GM23338 (cell line): ENCODE measurements at regions not wholly inside any gene's neighbourhood (a gene's known extent, or its start where the extent isn't known, plus 50 kb on each side); places are given as distances from the start of the nearest gene placed in this dataset.

ENCODE experiments used
- ATAC-seq: fragments of 200-7000 bp; cut with Tn5 transposase; 3 replicates; pipeline ENCODE4 v1.9.1; 2020
- DNase-seq: peaks from one replicate; pipeline ENCODE4 v3.0.0-alpha.2; 2015; ENCODE audit warnings: low spot score
- H2AFZ ChIP-seq: fragments of 200-600 bp; sonication (generic); 2 replicates; pipeline ENCODE4 v1.8.0; 2016; ENCODE audit warnings: antibody characterized with exemption, mild to moderate bottlenecking, moderate library complexity
- H3F3A ChIP-seq: fragments of 200-600 bp; sonication (generic); replicated peaks from 2 replicates; pipeline ENCODE4 v1.8.0; 2017; ENCODE audit warnings: antibody characterized with exemption, mixed run types, low read depth
- H3K27ac ChIP-seq: fragments of 200-600 bp; sonication (generic); 2 replicates; pipeline ENCODE4 v1.6.1; 2016; ENCODE audit warnings: low read depth
- H3K27me3 ChIP-seq: fragments of 200-600 bp; sonication (generic); 2 replicates; pipeline ENCODE4 v1.8.0; 2016; ENCODE audit warnings: mild to moderate bottlenecking, mixed run types, moderate library complexity; ENCODE audit not compliant: insufficient read depth
- H3K36me3 ChIP-seq: fragments of 200-600 bp; sonication (generic); 2 replicates; pipeline ENCODE4 v1.8.0; 2016; ENCODE audit warnings: mild to moderate bottlenecking; ENCODE audit not compliant: insufficient read depth
- H3K4me1 ChIP-seq: fragments of 200-600 bp; sonication (generic); 2 replicates; pipeline ENCODE4 v1.8.0; 2016; ENCODE audit warnings: mild to moderate bottlenecking, moderate library complexity; ENCODE audit not compliant: insufficient read depth
- H3K4me2 ChIP-seq: fragments of 200-600 bp; sonication (generic); 2 replicates; pipeline ENCODE4 v1.7.1; 2017; ENCODE audit warnings: mixed run types
- H3K4me3 ChIP-seq: fragments of 200-600 bp; sonication (generic); 2 replicates; pipeline ENCODE4 v1.6.1; 2016; ENCODE audit warnings: mixed run types
- H3K79me2 ChIP-seq: fragments of 200-600 bp; sonication (generic); replicated peaks from 2 replicates; pipeline ENCODE4 v1.8.0; 2017; ENCODE audit warnings: mild to moderate bottlenecking; ENCODE audit not compliant: insufficient read depth
- H3K9me2 ChIP-seq: fragments of 200-600 bp; sonication (generic); 2 replicates; pipeline ENCODE4 v1.8.0; 2017; ENCODE audit not compliant: insufficient read depth
- H4K20me1 ChIP-seq: fragments of 200-600 bp; sonication (generic); replicated peaks from 2 replicates; pipeline ENCODE4 v1.8.0; 2017; ENCODE audit warnings: mild to moderate bottlenecking; ENCODE audit not compliant: insufficient read depth
- H3K27ac Mint-ChIP-seq: 2 replicates; pipeline ENCODE4 v1.8.0; 2020; ENCODE audit warnings: inconsistent platforms, mild to moderate bottlenecking, moderate library complexity, mixed read lengths
- H3K27me3 Mint-ChIP-seq: 3 replicates; pipeline ENCODE4 v1.8.0; 2022; ENCODE audit warnings: low read depth, mild to moderate bottlenecking, moderate library complexity, mixed read lengths, inconsistent platforms; ENCODE audit not compliant: insufficient read depth, poor library complexity
- H3K36me3 Mint-ChIP-seq: 3 replicates; pipeline ENCODE4 v1.8.0; 2021; ENCODE audit warnings: low read depth, mild to moderate bottlenecking, inconsistent platforms, moderate library complexity, mixed read lengths
- H3K4me1 Mint-ChIP-seq: 3 replicates; pipeline ENCODE4 v1.8.0; 2020; ENCODE audit warnings: mild to moderate bottlenecking, inconsistent platforms, mixed read lengths
- H3K4me3 Mint-ChIP-seq: 3 replicates; pipeline ENCODE4 v1.8.0; 2021; ENCODE audit warnings: moderate library complexity, mild to moderate bottlenecking, inconsistent platforms, mixed read lengths
- H3K9me3 Mint-ChIP-seq: 3 replicates; pipeline ENCODE4 v1.8.0; 2020; ENCODE audit warnings: moderate library complexity, mild to moderate bottlenecking, inconsistent platforms, mixed read lengths
- CREB1 ChIP-seq: fragments of 250-450 bp; sonication (Bioruptor Pico); IDR thresholded peaks from 2 replicates; pipeline ENCODE4 v1.5.0; 2020; ENCODE audit warnings: low read depth, mild to moderate bottlenecking, moderate library complexity
- EZH2 ChIP-seq: fragments of 200-600 bp; sonication (generic); IDR thresholded peaks from one replicate; pipeline ENCODE4 v1.8.0; 2017; ENCODE audit warnings: antibody characterized with exemption, mild to moderate bottlenecking, low read depth; ENCODE audit not compliant: unreplicated experiment
- EZH2phosphoT487 ChIP-seq: fragments of 200-600 bp; sonication (generic); IDR thresholded peaks from one replicate; pipeline ENCODE4 v1.8.1; 2018; ENCODE audit warnings: antibody characterized with exemption; ENCODE audit not compliant: unreplicated experiment
- JUNB ChIP-seq: IDR thresholded peaks from one replicate; pipeline ENCODE4 v1.6.1; 2016; ENCODE audit warnings: antibody characterized with exemption; ENCODE audit not compliant: unreplicated experiment
- STAT1 ChIP-seq: IDR thresholded peaks from one replicate; pipeline ENCODE4 v1.6.1; 2016; ENCODE audit warnings: antibody characterized with exemption; ENCODE audit not compliant: unreplicated experiment
- TF ChIP-seq, protein P1 (sequence below): IDR thresholded peaks from one replicate; pipeline ENCODE4 v1.6.1; 2018; ENCODE audit warnings: antibody characterized with exemption; ENCODE audit not compliant: unreplicated experiment

DNA sequence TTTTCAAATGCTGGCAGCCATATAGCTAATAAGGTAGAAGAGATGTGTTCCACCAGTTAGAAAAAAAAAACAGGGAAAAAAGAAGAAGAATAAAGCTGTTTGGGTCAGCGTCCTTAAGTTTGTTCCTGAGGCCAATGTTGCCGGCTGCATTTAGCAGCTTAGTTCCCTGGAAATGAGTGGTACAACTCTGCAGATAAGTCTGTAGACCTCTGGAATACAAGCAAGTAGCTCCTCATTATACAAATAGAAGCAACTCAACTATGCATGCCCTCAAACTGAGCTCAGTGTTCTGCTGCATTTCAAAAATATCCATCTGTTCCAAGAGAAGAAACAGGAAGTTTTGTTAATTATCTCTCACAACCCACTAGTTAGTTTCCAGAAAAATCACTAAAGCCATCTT, 181.2 kb upstream of the PKN2 start:
- Histone ChIP-seq H3K4me1 (no peaks in the 10 kb centered on the region), H3K27me3 (no peaks in the 10 kb centered on the region), H3K9me2 (0 out of 2 replicates have a peak, but pooled peaks cover 5% of the 10 kb centered on the region), H3K4me2 (no peak overlapping the region), H3K36me3 (no peaks in the 10 kb centered on the region), H3K79me2 (no peaks in the 10 kb centered on the region), H3F3A (no peaks in the 10 kb centered on the region), H4K20me1 (no peaks in the 10 kb centered on the region), H3K27ac (no peak overlapping the region), H3K4me3 (no peak overlapping the region), H2AFZ (peak overlapping the region; percentile 24; the same call in 1 of the 2 replicates)
- ATAC-seq (no peak), DNase-seq (no peak)
- H3K4me3 Mint-ChIP-seq, result no peak overlapping the region
- H3K4me1 Mint-ChIP-seq, result no peaks in the 10 kb centered on the region
- peaks cover 4% of the 10 kb centered on the region; the same call in 2 of the 3 replicates for H3K9me3 Mint-ChIP-seq
- H3K36me3 Mint-ChIP-seq, result no peaks in the 10 kb centered on the region
- TF ChIP-seq EZH2phosphoT487, result no peak
- H3K27ac Mint-ChIP-seq, result no peak overlapping the region
- no peaks in the 10 kb centered on the region for H3K27me3 Mint-ChIP-seq

DNA sequence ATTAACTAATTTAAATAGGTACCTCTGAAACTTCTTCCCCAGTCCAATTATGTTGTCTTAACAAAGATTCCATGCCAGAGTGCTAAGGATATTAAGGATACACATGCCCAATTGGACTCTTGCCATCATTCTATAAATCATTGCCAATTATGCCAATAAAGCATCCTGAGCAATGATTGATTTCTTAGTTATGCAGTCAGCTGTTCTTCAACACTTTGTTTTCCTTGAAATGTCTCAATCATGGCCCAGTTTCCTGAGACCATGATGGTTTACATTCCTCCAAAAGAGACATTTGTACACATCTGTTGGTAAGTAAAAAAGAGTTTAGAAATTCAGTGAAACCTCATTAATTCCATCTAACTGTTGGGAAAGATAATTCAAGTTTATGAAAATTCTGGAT, 180.4 kb upstream of the PKN2 start:
- H4K20me1 ChIP-seq, result no peaks in the 10 kb centered on the region
- H3K4me2 ChIP-seq, result no peak overlapping the region
- no peaks in the 10 kb centered on the region for H3K27me3 Mint-ChIP-seq
- peaks cover 4% of the 10 kb centered on the region; the same call in 2 of the 3 replicates for H3K9me3 Mint-ChIP-seq
- ATAC-seq (no peak), DNase-seq (no peak)
- H3K27ac Mint-ChIP-seq, result no peak overlapping the region
- H3K4me1 ChIP-seq, result no peaks in the 10 kb centered on the region
- no peak overlapping the region for H3K4me3 ChIP-seq
- no peak for TF ChIP-seq EZH2phosphoT487
- TF ChIP-seq, protein P1, sequence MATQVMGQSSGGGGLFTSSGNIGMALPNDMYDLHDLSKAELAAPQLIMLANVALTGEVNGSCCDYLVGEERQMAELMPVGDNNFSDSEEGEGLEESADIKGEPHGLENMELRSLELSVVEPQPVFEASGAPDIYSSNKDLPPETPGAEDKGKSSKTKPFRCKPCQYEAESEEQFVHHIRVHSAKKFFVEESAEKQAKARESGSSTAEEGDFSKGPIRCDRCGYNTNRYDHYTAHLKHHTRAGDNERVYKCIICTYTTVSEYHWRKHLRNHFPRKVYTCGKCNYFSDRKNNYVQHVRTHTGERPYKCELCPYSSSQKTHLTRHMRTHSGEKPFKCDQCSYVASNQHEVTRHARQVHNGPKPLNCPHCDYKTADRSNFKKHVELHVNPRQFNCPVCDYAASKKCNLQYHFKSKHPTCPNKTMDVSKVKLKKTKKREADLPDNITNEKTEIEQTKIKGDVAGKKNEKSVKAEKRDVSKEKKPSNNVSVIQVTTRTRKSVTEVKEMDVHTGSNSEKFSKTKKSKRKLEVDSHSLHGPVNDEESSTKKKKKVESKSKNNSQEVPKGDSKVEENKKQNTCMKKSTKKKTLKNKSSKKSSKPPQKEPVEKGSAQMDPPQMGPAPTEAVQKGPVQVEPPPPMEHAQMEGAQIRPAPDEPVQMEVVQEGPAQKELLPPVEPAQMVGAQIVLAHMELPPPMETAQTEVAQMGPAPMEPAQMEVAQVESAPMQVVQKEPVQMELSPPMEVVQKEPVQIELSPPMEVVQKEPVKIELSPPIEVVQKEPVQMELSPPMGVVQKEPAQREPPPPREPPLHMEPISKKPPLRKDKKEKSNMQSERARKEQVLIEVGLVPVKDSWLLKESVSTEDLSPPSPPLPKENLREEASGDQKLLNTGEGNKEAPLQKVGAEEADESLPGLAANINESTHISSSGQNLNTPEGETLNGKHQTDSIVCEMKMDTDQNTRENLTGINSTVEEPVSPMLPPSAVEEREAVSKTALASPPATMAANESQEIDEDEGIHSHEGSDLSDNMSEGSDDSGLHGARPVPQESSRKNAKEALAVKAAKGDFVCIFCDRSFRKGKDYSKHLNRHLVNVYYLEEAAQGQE, result no peak
- TF ChIP-seq JUNB, result no peak
- H3K36me3 ChIP-seq, result no peaks in the 10 kb centered on the region
- no peaks in the 10 kb centered on the region for H3K79me2 ChIP-seq
- H3K4me1 Mint-ChIP-seq, result no peaks in the 10 kb centered on the region
- H3K9me2 ChIP-seq, result 0 out of 2 replicates have a peak, but pooled peaks cover 5% of the 10 kb centered on the region
- H3K27me3 ChIP-seq, result no peaks in the 10 kb centered on the region
- H3F3A ChIP-seq, result no peaks in the 10 kb centered on the region
- H3K27ac ChIP-seq, result no peak overlapping the region
- no peaks in the 10 kb centered on the region for H3K36me3 Mint-ChIP-seq
- no peak overlapping the region for H3K4me3 Mint-ChIP-seq
- H2AFZ ChIP-seq, result no peak overlapping the region

DNA sequence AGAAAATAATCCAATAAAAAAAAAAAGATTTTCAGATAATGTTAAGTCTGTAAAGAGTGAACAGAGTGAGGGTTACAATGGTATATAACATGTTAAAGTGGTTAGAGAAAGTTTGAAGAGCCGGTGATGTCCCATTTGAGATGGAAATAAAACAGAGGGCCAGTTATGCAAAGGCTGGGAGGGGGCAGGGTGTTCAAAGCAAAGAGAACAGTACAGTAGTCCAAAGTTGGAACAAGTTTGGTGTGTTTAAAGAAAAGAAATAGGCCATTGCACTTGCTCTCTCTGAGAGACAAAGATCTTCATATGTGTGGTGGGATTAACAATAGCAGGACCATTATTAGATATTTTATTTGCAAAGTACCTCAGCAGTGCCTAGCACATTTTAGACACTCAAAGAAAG, 179.5 kb upstream of the PKN2 start:
- TF ChIP-seq EZH2 (no peak), STAT1 (no peak), CREB1 (CRISPR knock-in tag) (no peak)
- Histone ChIP-seq H3K36me3 (no peaks in the 10 kb centered on the region), H4K20me1 (no peaks in the 10 kb centered on the region), H2AFZ (no peak overlapping the region), H3K4me2 (no peak overlapping the region), H3K4me1 (no peaks in the 10 kb centered on the region), H3K27ac (no peak overlapping the region), H3K27me3 (no peaks in the 10 kb centered on the region), H3F3A (no peaks in the 10 kb centered on the region), H3K4me3 (no peak overlapping the region), H3K79me2 (no peaks in the 10 kb centered on the region), H3K9me2 (0 out of 2 replicates have a peak, but pooled peaks cover 3% of the 10 kb centered on the region)
- Mint-ChIP-seq H3K4me3 (no peak overlapping the region), H3K27me3 (no peaks in the 10 kb centered on the region), H3K4me1 (no peaks in the 10 kb centered on the region), H3K9me3 (peaks cover 4% of the 10 kb centered on the region; the same call in 1 of the 3 replicates), H3K27ac (no peak overlapping the region), H3K36me3 (no peaks in the 10 kb centered on the region)
- ATAC-seq (no peak), DNase-seq (no peak)
